D721Med (cell line): ENCODE measurements at regions not wholly inside any gene's neighbourhood (a gene's known extent, or its start where the extent isn't known, plus 50 kb on each side); places are given as distances from the start of the nearest gene placed in this dataset.

Experiments used
- DNase-seq: peaks from one replicate; pipeline ENCODE4 v3.0.0; 2011; ENCODE audit warnings: low spot score; ENCODE audit not compliant: insufficient read length
- FAIRE-seq: peaks from 2 replicates; lab custom pipeline; 2011; peaks lifted over from hg19 to GRCh38; lab: Jason Lieb, UNC
- TF ChIP-seq, protein P1 (sequence below): IDR thresholded peaks from 2 replicates; pipeline ENCODE4 v1.5.1; 2012; ENCODE audit warnings: mild to moderate bottlenecking, control low read depth; ENCODE audit not compliant: insufficient read depth; ENCODE audit errors: missing control alignments

DNA sequence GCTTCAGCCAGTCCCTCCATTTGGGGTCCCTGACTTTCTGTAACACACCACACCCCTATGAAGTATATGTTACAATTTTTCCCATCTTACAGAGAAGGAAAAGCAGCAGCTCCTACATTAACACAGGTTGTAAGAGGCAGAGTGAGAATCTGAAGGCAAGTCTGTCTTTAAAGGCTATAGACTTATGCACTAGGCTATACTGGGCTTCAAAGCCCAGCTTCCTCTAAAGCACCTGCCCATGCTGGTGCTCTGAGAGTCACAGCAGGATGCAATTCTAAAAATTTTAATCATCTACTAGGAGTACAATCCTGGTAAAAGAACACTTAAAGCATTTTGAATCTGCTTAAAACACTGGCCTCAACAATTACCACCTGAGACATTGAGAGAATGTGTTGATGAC lies 113.0 kb upstream of the NLGN4Y start:
- TF ChIP-seq, protein P1, sequence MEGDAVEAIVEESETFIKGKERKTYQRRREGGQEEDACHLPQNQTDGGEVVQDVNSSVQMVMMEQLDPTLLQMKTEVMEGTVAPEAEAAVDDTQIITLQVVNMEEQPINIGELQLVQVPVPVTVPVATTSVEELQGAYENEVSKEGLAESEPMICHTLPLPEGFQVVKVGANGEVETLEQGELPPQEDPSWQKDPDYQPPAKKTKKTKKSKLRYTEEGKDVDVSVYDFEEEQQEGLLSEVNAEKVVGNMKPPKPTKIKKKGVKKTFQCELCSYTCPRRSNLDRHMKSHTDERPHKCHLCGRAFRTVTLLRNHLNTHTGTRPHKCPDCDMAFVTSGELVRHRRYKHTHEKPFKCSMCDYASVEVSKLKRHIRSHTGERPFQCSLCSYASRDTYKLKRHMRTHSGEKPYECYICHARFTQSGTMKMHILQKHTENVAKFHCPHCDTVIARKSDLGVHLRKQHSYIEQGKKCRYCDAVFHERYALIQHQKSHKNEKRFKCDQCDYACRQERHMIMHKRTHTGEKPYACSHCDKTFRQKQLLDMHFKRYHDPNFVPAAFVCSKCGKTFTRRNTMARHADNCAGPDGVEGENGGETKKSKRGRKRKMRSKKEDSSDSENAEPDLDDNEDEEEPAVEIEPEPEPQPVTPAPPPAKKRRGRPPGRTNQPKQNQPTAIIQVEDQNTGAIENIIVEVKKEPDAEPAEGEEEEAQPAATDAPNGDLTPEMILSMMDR, result no peak
- no peak for FAIRE-seq
- no peak for DNase-seq

DNA sequence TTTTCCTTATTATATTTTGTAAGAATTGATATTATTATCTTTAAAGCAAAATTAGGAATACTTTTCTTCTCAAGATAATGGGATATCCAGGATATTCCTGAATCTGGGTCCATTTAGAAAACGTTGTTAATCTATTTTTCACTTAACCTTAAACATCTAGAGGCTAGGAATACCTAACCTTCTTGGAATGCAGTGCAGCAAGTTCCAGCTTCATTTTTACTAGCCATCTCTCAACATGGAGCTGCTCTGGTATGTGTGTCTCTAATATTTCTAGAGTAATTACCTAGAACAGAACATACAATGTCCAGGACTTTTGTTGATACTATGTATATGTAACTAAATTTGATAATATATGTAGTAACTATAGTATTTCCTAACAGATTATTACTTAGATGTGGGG lies 87.8 kb upstream of the NLGN4Y start:
- no peak for FAIRE-seq
- DNase-seq, result no peak
- TF ChIP-seq, protein P1, result no peak

DNA sequence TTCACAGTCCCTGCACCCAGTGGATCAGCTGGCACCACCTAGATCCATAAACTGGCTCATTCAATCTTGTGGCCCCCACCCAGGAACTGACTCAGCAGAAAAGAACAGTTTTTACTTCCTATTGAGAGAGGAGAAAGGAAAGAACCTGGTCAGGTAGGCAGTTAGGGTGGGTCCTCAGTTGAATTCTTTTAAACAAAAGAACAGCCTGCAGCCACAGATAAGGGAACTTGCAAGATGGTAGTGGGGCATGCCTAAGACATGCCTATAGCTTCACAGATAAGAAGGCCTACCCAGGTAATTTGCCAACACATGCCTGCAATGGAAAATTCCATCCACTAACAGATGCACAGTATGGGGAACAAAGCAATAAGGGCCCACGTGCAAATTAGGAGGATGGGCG lies 86.7 kb upstream of the NLGN4Y start:
- DNase-seq, result no peak
- TF ChIP-seq, protein P1, result no peak
- FAIRE-seq, result no peak

DNA sequence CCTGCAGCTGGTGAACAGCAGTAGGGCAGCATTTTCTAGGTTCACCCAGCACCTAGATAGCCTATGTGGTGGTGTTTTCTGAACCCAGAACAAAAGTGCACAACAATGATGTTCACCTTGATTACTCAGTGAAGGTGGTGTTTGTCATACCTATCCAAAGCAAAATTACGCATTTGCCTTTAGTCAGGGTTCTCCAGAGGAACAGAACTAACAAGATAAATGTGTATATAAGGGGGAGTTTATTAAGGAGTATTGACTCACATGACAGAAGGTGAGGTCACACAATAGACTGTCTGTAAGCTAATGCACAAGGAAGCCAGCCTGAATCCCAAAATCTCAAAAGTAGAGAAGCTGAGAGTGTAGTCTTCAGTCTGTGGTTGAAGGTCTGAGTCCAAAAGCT lies 85.9 kb upstream of the NLGN4Y start:
- TF ChIP-seq, protein P1, result no peak
- no peak for DNase-seq
- FAIRE-seq, result no peak

DNA sequence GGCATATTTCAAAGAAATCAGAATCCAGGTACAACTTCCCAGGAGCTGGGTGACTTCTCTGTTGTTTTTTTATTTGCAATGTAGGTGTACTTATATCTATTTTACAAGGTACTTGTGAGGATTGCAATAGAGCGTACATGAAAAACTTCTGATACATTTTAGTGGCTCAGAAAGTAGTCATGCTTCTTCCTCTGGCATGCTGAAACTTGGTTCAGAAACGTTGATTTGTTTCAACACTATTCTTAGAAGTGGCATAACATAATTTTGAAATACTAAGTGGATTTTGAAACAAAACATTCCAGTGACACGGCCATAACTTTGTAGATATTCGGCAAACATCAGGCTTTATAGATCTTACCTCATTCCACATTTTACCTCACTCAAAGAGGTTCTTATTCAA lies 79.8 kb upstream of the NLGN4Y start:
- FAIRE-seq (no peak), DNase-seq (no peak)
- TF ChIP-seq, protein P1, result no peak

DNA sequence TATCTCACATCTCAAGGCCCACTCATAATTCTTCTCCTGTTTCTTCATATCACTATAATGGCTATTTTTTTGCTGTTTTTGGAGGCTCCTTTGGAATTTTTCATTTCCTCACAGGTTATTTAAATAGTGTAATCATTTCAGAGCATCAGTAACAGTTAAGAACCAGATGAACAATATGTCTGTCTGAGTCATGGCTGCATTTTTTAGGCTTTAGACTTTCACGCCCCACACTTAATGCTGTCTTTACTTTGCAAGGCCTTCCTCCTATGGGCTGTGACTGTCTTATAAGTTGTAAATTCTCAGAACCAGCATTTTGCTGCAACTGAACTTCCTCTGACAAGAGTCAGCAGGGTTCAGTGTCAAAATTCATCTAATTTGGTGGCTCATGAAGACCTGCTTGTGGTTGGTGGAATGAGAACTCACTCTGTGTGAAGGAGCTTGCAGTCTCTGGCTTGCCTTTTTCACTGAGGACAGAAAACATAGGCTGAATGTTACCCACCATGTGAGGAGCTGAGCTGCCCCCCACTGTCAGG lies 56.1 kb upstream of the NLGN4Y start:
- TF ChIP-seq, protein P1, result no peak
- FAIRE-seq (no peak), DNase-seq (no peak)

DNA sequence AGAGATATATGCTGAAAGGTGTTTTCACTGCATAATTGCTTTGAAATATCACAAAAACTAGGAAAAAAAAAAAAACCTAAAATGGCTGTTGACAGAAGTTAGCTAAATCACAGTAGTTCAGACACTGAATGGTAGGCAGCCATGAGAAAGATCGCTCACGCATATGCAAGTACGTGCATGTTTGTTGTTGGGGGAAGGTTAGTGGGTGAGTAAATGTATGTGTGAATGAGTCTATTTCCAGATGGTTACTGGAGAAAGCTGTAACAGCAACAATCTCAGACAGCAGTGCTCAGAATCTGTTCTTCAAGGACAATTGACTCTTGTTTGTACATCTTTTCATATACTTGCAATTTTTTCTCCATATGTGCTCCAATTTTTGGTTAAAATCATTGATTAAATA lies 51.9 kb upstream of the NLGN4Y start:
- TF ChIP-seq, protein P1, result no peak
- no peak for DNase-seq
- no peak for FAIRE-seq
